GM12875 (cell line): ENCODE measurements at regions not wholly inside any gene's neighbourhood (a gene's known extent, or its start where the extent isn't known, plus 50 kb on each side); places are given as distances from the start of the nearest gene placed in this dataset.

Source experiments
- H3K4me3 ChIP-seq: one replicate; pipeline ENCODE4 v1.5.1; 2011; ENCODE audit warnings: low read depth, low read length, control low read depth
- CTCF ChIP-seq: IDR thresholded peaks from 2 replicates; pipeline ENCODE4 v1.5.1; 2011; ENCODE audit warnings: low read depth, mild to moderate bottlenecking, control low read depth, inconsistent platforms, low read length, moderate library complexity, borderline replicate concordance; ENCODE audit not compliant: insufficient read depth

- no peak for TF ChIP-seq CTCF
- H3K4me3 ChIP-seq = no peak overlapping the region
These were observed 146.1 kb upstream of the FGGY start for GRCh38 chr1:59150577-59151386.

GRCh38 chr1:59151387-59151761, 145.5 kb upstream of the FGGY start:
- no peak overlapping the region for H3K4me3 ChIP-seq
- no peak for TF ChIP-seq CTCF

- TF ChIP-seq CTCF = no peak
- no peak overlapping the region for H3K4me3 ChIP-seq
These were observed 145.0 kb upstream of the FGGY start for GRCh38 chr1:59151860-59152259.

GRCh38 chr1:59152511-59152910, 144.4 kb upstream of the FGGY start:
- H3K4me3 ChIP-seq = no peak overlapping the region
- TF ChIP-seq CTCF = no peak

GRCh38 chr1:59154401-59154800, 142.5 kb upstream of the FGGY start:
- no peak for TF ChIP-seq CTCF
- H3K4me3 ChIP-seq = no peak overlapping the region

- no peak for TF ChIP-seq CTCF
These were observed 141.5 kb upstream of the FGGY start for GRCh38 chr1:59155351-59155750.

GRCh38 chr1:59156051-59156450, 140.8 kb upstream of the FGGY start:
- no peak overlapping the region for H3K4me3 ChIP-seq
- no peak for TF ChIP-seq CTCF

More at GRCh38 chr1:59155351-59155750, 141.5 kb upstream of the FGGY start:
- no peak overlapping the region for H3K4me3 ChIP-seq
